Activated CD8-positive, alpha-beta T cell treated with anti-CD3 and anti-CD28 coated beads for 36 hours (primary cell): ENCODE measurements at regions not wholly inside any gene's neighbourhood (a gene's known extent, or its start where the extent isn't known, plus 50 kb on each side); places are given as distances from the start of the nearest gene placed in this dataset.

Experiments used
- ATAC-seq: fragments of 200-7000 bp; cut with Tn5 transposase; one replicate; pipeline ENCODE4 v1.10.0; 2021; ENCODE audit warnings: mild to moderate bottlenecking, moderate library complexity
- CTCF ChIA-PET: fragments of 350-600 bp; sonication (Branson Sonifier 250); formaldehyde crosslinking; loops from one replicate; lab custom pipeline; 2021; ENCODE audit warnings: antibody characterized with exemption; lab: Charles Lee
- POLR2A ChIA-PET: fragments of 350-600 bp; sonication (Branson Sonifier 250); formaldehyde crosslinking; loops from one replicate; lab custom pipeline; 2021; ENCODE audit warnings: antibody characterized with exemption; lab: Charles Lee
- DNase-seq: peaks from one replicate; pipeline ENCODE4 v3.0.0-alpha.2; 2020
- H3K27ac Mint-ChIP-seq: one replicate; pipeline ENCODE4 v1.8.0; 2021; ENCODE audit warnings: mild to moderate bottlenecking, mixed read lengths
- H3K27me3 Mint-ChIP-seq: one replicate; pipeline ENCODE4 v1.8.0; 2021; ENCODE audit warnings: mixed read lengths
- H3K36me3 Mint-ChIP-seq: one replicate; pipeline ENCODE4 v1.8.0; 2021; ENCODE audit warnings: low read depth, mixed read lengths
- H3K4me1 Mint-ChIP-seq: one replicate; pipeline ENCODE4 v1.8.0; 2021; ENCODE audit warnings: low read depth, mixed read lengths
- H3K4me3 Mint-ChIP-seq: one replicate; pipeline ENCODE4 v1.8.0; 2021; ENCODE audit warnings: mild to moderate bottlenecking, moderate library complexity, mixed read lengths
- H3K9me3 Mint-ChIP-seq: one replicate; pipeline ENCODE4 v1.8.0; 2021; ENCODE audit warnings: mixed read lengths
- intact Hi-C: fragments of 100-400 bp; cut with micrococcal nuclease; formaldehyde crosslinking; loops from one replicate; pipeline ENCODE4 v1.10.0; 2022
- TF ChIP-seq, protein P1 (sequence below): fragments of 200-600 bp; IDR thresholded peaks from one replicate; pipeline ENCODE4 v1.8.0; 2022; ENCODE audit warnings: antibody characterized with exemption, mild to moderate bottlenecking

DNA sequence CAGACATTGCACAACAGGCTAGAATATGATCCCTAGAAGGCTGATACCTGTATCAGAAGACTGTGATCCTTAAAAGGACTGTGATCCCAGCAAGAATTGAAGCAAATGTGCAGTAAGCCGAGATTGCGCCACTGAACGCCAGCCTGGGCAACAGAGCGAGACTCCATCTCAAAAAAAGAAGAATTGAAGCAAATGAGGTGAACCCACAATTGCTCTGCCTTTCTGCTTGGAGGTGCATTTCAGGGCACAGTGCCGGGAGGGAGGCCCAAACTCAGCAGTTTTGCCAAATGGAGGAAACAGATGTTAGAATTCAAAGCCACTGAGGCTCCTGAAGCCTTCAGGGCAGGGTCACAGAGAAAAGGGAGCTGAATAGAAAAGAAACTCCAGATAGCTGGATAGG lies 61.1 kb upstream of the COCH start:
- ATAC-seq (no peak), DNase-seq (no peak)
- intact Hi-C loops = no loop called here
- ChIA-PET CTCF (no interaction called here), POLR2A (interaction anchor here (0.6 kb wide), 1 partner anchor 493 kb away, joined by 3 read pairs; no protein-coding TSS in a partner anchor)
- Mint-ChIP-seq H3K27me3 (peaks cover 12% of the 10 kb centered on the region), H3K4me3 (no peak overlapping the region), H3K4me1 (no peaks in the 10 kb centered on the region), H3K36me3 (no peaks in the 10 kb centered on the region), H3K27ac (no peak overlapping the region), H3K9me3 (peaks cover 2% of the 10 kb centered on the region)
- TF ChIP-seq, protein P1, sequence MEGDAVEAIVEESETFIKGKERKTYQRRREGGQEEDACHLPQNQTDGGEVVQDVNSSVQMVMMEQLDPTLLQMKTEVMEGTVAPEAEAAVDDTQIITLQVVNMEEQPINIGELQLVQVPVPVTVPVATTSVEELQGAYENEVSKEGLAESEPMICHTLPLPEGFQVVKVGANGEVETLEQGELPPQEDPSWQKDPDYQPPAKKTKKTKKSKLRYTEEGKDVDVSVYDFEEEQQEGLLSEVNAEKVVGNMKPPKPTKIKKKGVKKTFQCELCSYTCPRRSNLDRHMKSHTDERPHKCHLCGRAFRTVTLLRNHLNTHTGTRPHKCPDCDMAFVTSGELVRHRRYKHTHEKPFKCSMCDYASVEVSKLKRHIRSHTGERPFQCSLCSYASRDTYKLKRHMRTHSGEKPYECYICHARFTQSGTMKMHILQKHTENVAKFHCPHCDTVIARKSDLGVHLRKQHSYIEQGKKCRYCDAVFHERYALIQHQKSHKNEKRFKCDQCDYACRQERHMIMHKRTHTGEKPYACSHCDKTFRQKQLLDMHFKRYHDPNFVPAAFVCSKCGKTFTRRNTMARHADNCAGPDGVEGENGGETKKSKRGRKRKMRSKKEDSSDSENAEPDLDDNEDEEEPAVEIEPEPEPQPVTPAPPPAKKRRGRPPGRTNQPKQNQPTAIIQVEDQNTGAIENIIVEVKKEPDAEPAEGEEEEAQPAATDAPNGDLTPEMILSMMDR = no peak

DNA sequence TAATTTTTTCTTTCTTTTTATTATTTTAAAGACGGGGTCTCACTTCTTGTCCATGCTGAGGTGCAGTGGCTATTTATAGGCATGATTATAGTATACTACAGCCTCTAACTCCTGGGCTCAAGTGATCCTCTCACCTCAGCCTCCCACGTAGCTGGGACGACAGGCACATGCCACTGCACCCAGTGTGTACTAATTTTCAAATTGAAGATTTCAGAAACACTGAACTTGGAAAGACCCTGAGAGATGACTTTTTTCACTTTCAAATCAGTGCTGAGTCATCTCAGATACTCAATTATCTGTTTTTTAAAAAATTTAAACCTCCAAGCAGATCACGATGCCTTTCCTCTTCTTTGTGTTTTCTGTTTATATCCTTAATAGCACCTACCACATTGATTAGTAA lies 53.7 kb upstream of the COCH start:
- ATAC-seq = no peak
- ChIA-PET POLR2A (no interaction called here), CTCF (no interaction called here)
- intact Hi-C loops = no loop called here
- Mint-ChIP-seq H3K36me3 (no peaks in the 10 kb centered on the region), H3K9me3 (peaks cover 9% of the 10 kb centered on the region), H3K27ac (no peak overlapping the region), H3K27me3 (peaks cover 16% of the 10 kb centered on the region), H3K4me1 (no peaks in the 10 kb centered on the region), H3K4me3 (no peak overlapping the region)
- TF ChIP-seq, protein P1 = no peak
- no peak for DNase-seq

DNA sequence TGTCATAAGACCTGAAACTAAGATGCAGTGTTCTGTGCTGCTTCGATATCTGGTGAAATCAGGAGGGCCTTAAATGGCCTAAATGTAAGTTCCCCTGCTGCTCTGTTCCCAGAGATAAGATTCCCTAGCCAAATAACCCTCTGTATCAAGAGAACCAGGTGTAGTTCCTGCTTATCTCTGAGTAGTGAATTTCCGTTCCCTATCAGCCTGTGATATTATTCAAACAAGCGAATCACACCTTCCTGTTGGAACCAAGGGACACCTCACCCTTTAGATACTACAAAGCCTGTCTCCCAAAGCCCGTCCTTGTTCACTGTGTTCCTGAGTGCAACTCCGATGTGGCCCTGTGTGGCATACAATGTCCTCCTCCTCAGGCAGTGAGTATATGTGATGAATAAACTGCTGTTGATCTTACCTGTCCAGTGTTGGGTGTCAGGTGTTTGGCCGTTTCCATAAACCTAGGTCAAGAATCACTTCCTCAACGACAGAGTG lies 52.2 kb upstream of the COCH start:
- POLR2A ChIA-PET = interaction anchor here (0.9 kb wide), 1 partner anchor 24 kb away, joined by 3 read pairs; no protein-coding TSS in a partner anchor
- Mint-ChIP-seq H3K36me3 (no peaks in the 10 kb centered on the region), H3K9me3 (peaks cover 8% of the 10 kb centered on the region), H3K4me1 (no peaks in the 10 kb centered on the region), H3K27ac (no peak overlapping the region), H3K27me3 (peaks cover 14% of the 10 kb centered on the region), H3K4me3 (no peak overlapping the region)
- CTCF ChIA-PET = no interaction called here
- intact Hi-C loops = no loop called here
- DNase-seq (no peak), ATAC-seq (no peak)
- TF ChIP-seq, protein P1 = no peak
